GM12878 (cell line): ENCODE measurements at regions not wholly inside any gene's neighbourhood (a gene's known extent, or its start where the extent isn't known, plus 50 kb on each side); places are given as distances from the start of the nearest gene placed in this dataset.

ENCODE experiments used
- CBX5 ChIP-seq: sonication (generic); IDR thresholded peaks from 2 replicates; pipeline ENCODE4 v1.6.1; 2016; ENCODE audit warnings: low read depth, moderate library complexity, mild to moderate bottlenecking, inconsistent platforms
- EED ChIP-seq: sonication (generic); IDR thresholded peaks from 2 replicates; pipeline ENCODE4 v1.6.1; 2016; ENCODE audit warnings: antibody characterized with exemption, low read depth
- GABPA ChIP-seq: IDR thresholded peaks from 2 replicates; pipeline ENCODE4 v1.6.1; 2014; ENCODE audit warnings: antibody characterized with exemption, low read depth, mild to moderate bottlenecking, inconsistent platforms
- NRF1 ChIP-seq: conservative IDR thresholded peaks from 2 replicates; pipeline ENCODE4 v1.6.1; 2011; ENCODE audit warnings: mild to moderate bottlenecking, low read depth, low read length, improper control_type of control experiment
- POLR2AphosphoS5 ChIP-seq: IDR thresholded peaks from 2 replicates; pipeline ENCODE4 v1.6.1; 2011; ENCODE audit warnings: mild to moderate bottlenecking, low read length, inconsistent platforms
- RAD21 ChIP-seq: IDR thresholded peaks from 2 replicates; pipeline ENCODE4 v1.6.1; 2011; ENCODE audit warnings: mild to moderate bottlenecking, low read depth, low read length, moderate library complexity; ENCODE audit not compliant: insufficient read depth
- SP1 ChIP-seq: IDR thresholded peaks from one replicate; pipeline ENCODE4 v1.6.1; 2011; ENCODE audit warnings: low read depth, low read length
- TAF1 ChIP-seq: IDR thresholded peaks from 2 replicates; pipeline ENCODE4 v1.6.1; 2011; ENCODE audit warnings: mild to moderate bottlenecking, low read depth, low read length, borderline replicate concordance
- TBL1XR1 ChIP-seq: IDR thresholded peaks from 2 replicates; pipeline ENCODE4 v1.6.1; 2012; ENCODE audit warnings: low read depth, low read length, improper control_type of control experiment
- TCF12 ChIP-seq: IDR thresholded peaks from 2 replicates; pipeline ENCODE4 v1.6.1; 2011; ENCODE audit warnings: low read depth, mild to moderate bottlenecking, low read length
- TF ChIP-seq, protein P1 (sequence below), 3 experiments: IDR thresholded peaks in 2 of 3; conservative IDR thresholded peaks in 1 of 3; 2 replicates each; pipeline ENCODE4 v1.5.1; 2011; ENCODE audit warnings: low read depth in 3 of 3, low read length in 3 of 3, mild to moderate bottlenecking in 3 of 3, control low read depth in 2 of 3, moderate library complexity in 2 of 3, inconsistent platforms in 1 of 3, mixed read lengths in 1 of 3; ENCODE audit not compliant: control insufficient read depth in 2 of 3, insufficient read depth in 1 of 3; ENCODE audit errors: extremely low read depth in 1 of 3
- TF ChIP-seq, protein P2 (sequence below): fragments of 450-650 bp; IDR thresholded peaks from 2 replicates; pipeline ENCODE4 v1.6.1; 2017; ENCODE audit warnings: borderline replicate concordance

DNA sequence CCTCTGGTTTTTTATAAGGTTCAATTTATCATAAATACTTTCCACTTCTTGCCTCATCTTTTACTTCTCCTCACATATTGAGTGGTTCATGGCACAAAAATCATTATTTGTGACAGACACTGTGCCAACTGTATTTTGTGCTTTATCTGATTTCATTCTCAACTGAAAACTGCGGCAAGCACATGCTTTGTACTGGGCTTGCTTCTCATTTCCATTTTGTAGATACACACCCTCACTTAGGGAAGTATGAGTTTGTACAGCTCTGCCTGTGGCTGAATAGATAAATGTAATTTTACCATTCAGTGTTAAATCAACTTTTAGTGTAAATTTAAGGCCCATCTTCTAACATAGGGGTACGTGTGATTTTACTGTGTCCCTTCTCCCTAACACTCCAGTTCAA lies 83.6 kb downstream of the ANXA2R start:
- TF ChIP-seq POLR2AphosphoS5, result no peak
- no peak for TF ChIP-seq GABPA
- TF ChIP-seq, protein P1, sequence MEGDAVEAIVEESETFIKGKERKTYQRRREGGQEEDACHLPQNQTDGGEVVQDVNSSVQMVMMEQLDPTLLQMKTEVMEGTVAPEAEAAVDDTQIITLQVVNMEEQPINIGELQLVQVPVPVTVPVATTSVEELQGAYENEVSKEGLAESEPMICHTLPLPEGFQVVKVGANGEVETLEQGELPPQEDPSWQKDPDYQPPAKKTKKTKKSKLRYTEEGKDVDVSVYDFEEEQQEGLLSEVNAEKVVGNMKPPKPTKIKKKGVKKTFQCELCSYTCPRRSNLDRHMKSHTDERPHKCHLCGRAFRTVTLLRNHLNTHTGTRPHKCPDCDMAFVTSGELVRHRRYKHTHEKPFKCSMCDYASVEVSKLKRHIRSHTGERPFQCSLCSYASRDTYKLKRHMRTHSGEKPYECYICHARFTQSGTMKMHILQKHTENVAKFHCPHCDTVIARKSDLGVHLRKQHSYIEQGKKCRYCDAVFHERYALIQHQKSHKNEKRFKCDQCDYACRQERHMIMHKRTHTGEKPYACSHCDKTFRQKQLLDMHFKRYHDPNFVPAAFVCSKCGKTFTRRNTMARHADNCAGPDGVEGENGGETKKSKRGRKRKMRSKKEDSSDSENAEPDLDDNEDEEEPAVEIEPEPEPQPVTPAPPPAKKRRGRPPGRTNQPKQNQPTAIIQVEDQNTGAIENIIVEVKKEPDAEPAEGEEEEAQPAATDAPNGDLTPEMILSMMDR (IDR thresholded peaks at IDR 0.05 in 2 of 3, conservative IDR thresholded peaks at IDR 0.05 in 1 of 3; ENCODE audit: control insufficient read depth in 2 of 3, extremely low read depth in 1 of 3, insufficient read depth in 1 of 3, low read depth in 3 of 3, low read length in 3 of 3), result no peak
- no peak for TF ChIP-seq TCF12
- TF ChIP-seq NRF1, result no peak
- no peak for TF ChIP-seq CBX5
- TF ChIP-seq SP1, result no peak
- TF ChIP-seq EED, result no peak
- no peak for TF ChIP-seq TAF1
- no peak for TF ChIP-seq RAD21
- TF ChIP-seq, protein P2, sequence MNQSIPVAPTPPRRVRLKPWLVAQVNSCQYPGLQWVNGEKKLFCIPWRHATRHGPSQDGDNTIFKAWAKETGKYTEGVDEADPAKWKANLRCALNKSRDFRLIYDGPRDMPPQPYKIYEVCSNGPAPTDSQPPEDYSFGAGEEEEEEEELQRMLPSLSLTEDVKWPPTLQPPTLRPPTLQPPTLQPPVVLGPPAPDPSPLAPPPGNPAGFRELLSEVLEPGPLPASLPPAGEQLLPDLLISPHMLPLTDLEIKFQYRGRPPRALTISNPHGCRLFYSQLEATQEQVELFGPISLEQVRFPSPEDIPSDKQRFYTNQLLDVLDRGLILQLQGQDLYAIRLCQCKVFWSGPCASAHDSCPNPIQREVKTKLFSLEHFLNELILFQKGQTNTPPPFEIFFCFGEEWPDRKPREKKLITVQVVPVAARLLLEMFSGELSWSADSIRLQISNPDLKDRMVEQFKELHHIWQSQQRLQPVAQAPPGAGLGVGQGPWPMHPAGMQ, result no peak
- no peak for TF ChIP-seq TBL1XR1
